ENCODE measurements at regions not wholly inside any gene's neighbourhood (a gene's known extent, or its start where the extent isn't known, plus 50 kb on each side); places are given as distances from the start of the nearest gene placed in this dataset.

- no peak for TF ChIP-seq CTCF (IDR thresholded peaks at IDR 0.05)
- TF ChIP-seq POLR2AphosphoS5 (IDR thresholded peaks at IDR 0.05) = no peak
- no peak for TF ChIP-seq POLR2A (IDR thresholded peaks at IDR 0.05)
Observed at GRCh38 chr1:118618618-118619340, 369.4 kb downstream of the TBX15 start.

Data from transverse colon (tissue), 4 donors.